ENCODE measurements at regions not wholly inside any gene's neighbourhood (a gene's known extent, or its start where the extent isn't known, plus 50 kb on each side); places are given as distances from the start of the nearest gene placed in this dataset.

DNA sequence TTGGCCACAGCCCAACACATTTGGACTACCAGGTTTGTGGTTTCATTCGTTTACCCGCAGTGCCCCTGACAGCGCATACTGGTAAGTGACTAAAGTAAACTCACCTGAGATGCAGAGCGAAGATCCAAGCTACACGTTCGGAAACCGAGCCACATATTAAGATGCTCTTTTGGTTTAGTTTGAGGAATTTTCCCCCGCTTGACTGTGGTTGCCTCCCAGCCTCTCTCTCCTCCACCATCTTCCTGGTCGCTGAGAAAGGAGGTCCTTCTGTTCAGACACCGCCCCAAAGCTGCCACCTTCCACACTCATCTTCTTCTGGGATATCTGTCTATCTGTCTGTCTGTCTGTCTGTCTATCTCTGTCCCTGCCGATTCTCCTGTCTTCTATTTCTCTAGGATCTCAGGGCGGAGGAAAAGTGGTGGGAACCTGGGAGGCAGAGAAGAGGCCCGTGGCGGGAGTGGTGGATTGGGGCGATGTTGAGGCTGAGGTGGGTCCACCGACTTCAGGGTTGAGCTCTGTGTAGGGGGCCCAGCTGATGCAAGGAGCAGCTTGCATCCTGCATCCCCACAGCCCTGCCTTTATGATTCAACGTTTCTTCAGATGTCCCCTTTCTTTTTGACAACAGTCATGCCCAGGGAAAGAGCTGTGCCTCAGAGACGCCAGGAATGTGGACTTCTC lies 196.9 kb upstream of the ZNF184 start:
- H3K36me3 ChIP-seq (ENCODE audit: control insufficient read depth in 2 of 2, extremely low read depth in 1 of 2, insufficient read depth in 2 of 2, low read length in 2 of 2) = no peaks in the 10 kb centered on the region
- H3K9ac ChIP-seq (replicated peaks; ENCODE audit: extremely low read depth, insufficient read depth, low read length) = no peak overlapping the region
- dilution Hi-C loops (cut with MboI; ENCODE audit: extremely low pct_ligation_motif_present, low sequenced_read_pairs) (no loop called here), intact Hi-C loops (cut with micrococcal nuclease) (loop anchor here (5.0 kb wide), 4 partner anchors 77 to 492 kb away; no protein-coding TSS in a partner anchor)
- no peak overlapping the region for H3K27ac ChIP-seq (ENCODE audit: insufficient read depth, low read depth, low read length)
- peak overlapping the region in 1 of 3 experiments; percentile 6 for H3K4me3 ChIP-seq (replicated peaks in 1 of 3; ENCODE audit: insufficient read depth in 1 of 3, low read depth in 1 of 3, low read length in 3 of 3)
- no peaks in the 10 kb centered on the region for H3K9me1 ChIP-seq (replicated peaks; ENCODE audit: control insufficient read depth, extremely low read depth, insufficient read depth, low read length)
- POLR2A ChIA-PET = no interaction called here
- TF ChIP-seq POLR2AphosphoS5 (IDR thresholded peaks at IDR 0.05; ENCODE audit: insufficient read depth, low read depth, low read length) (no peak), MYC (IDR thresholded peaks at IDR 0.05; ENCODE audit: low read depth, low read length) (no peak), JUN (IDR thresholded peaks at IDR 0.05; ENCODE audit: borderline replicate concordance, insufficient read depth, insufficient read length, low read depth) (no peak), GATA2 (IDR thresholded peaks at IDR 0.05; ENCODE audit: insufficient read depth, insufficient read length, low read depth, low read length) (no peak), POLR2A (IDR thresholded peaks at IDR 0.05; ENCODE audit: low read depth, low read length) (no peak), EZH2 (IDR thresholded peaks at IDR 0.05; ENCODE audit: borderline replicate concordance, low read depth, low read length, severe bottlenecking) (no peak)
- TF ChIP-seq, protein P1, sequence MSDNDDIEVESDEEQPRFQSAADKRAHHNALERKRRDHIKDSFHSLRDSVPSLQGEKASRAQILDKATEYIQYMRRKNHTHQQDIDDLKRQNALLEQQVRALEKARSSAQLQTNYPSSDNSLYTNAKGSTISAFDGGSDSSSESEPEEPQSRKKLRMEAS (IDR thresholded peaks at IDR 0.05; ENCODE audit: insufficient read depth, insufficient read length) = no peak
- TF ChIP-seq, protein P2, sequence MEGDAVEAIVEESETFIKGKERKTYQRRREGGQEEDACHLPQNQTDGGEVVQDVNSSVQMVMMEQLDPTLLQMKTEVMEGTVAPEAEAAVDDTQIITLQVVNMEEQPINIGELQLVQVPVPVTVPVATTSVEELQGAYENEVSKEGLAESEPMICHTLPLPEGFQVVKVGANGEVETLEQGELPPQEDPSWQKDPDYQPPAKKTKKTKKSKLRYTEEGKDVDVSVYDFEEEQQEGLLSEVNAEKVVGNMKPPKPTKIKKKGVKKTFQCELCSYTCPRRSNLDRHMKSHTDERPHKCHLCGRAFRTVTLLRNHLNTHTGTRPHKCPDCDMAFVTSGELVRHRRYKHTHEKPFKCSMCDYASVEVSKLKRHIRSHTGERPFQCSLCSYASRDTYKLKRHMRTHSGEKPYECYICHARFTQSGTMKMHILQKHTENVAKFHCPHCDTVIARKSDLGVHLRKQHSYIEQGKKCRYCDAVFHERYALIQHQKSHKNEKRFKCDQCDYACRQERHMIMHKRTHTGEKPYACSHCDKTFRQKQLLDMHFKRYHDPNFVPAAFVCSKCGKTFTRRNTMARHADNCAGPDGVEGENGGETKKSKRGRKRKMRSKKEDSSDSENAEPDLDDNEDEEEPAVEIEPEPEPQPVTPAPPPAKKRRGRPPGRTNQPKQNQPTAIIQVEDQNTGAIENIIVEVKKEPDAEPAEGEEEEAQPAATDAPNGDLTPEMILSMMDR (IDR thresholded peaks at IDR 0.05; ENCODE audit: extremely low read depth in 1 of 2, insufficient read depth in 1 of 2, low read depth in 1 of 2, low read length in 2 of 2) = no peak
- no TSS peak for BruUV-seq (replicated peaks)
- H3K4me1 ChIP-seq (ENCODE audit: control insufficient read depth, extremely low read depth, insufficient read depth, low read length) = peaks cover 10% of the 10 kb centered on the region
- CTCF ChIA-PET = interaction anchor here (0.8 to 3.2 kb wide), 8 partner anchors 10 to 357 kb away, joined by 3 to 15 read pairs (median 4); no protein-coding TSS in a partner anchor
- H4K20me1 ChIP-seq (replicated peaks; ENCODE audit: control insufficient read depth, extremely low read depth, insufficient read depth, low read length) = no peaks in the 10 kb centered on the region
- H3K9me3 ChIP-seq (replicated peaks; ENCODE audit: control insufficient read depth, insufficient read depth, low read length) = no peaks in the 10 kb centered on the region
- FAIRE-seq (no peak), DNase-seq (ENCODE audit: low read depth, low spot score) (no peak)
- H3K79me2 ChIP-seq (ENCODE audit: control insufficient read depth, insufficient read depth, low read length) = no peaks in the 10 kb centered on the region
- H2AFZ ChIP-seq (ENCODE audit: low read depth, low read length) = peak overlapping the region; percentile 17
- H3K4me2 ChIP-seq (ENCODE audit: insufficient read depth, low read length) = peak overlapping the region; percentile 38
- H3K27me3 ChIP-seq (ENCODE audit: control insufficient read depth in 2 of 2, insufficient read depth in 2 of 2, low read length in 2 of 2) = peaks cover 15 to 17% of the 10 kb centered on the region in 2 experiments

All from endothelial cell of umbilical vein (primary cell).